GM18868 (cell line): ENCODE measurements at regions not wholly inside any gene's neighbourhood (a gene's known extent, or its start where the extent isn't known, plus 50 kb on each side); places are given as distances from the start of the nearest gene placed in this dataset.

Source experiments
- ATAC-seq: cut with Tn5 transposase; IDR thresholded peaks from one replicate; pipeline ENCODE4 v1.9.1; 2021; ENCODE audit warnings: mild to moderate bottlenecking, moderate library complexity; ENCODE audit not compliant: unreplicated experiment

DNA sequence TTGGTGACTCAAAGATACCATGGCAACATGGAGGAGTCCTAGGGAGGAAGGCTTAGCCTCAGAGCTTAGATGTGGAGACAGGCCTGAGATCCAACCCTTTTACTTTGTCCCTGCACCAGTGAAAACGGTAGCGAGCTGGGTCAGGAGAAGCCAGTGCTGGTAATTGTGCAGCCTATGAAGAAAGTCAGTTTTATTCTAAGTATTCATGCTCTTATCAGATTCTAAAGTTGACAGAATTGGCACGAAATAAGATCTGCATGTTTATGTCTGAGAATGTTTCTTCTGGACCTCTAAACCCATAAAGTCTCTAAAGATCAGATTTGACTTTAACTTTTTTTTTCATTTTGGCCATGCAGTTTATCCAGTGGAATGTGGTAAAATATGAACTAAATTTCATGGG, 93.8 kb downstream of the SCG2 start:
- ATAC-seq, result no peak

DNA sequence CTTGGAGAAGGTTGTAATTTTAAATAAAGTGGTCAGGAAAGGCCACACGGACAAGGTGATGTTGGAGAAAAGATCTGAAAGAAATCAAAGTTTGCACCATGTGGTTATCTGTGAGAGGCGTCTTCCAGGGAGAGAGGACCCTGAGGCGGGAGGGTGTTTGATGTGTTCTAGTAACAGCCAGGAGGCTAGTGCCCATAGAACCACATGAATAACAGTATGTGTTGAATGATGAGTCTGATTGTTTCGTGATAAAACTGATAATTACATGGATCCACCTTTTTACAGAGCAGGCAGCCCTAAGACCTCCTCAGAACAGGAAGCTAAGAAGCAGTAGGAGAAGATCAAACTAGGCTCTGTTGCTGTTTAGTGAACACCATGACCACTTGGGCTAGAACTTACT, 91.4 kb downstream of the SCG2 start:
- no peak for ATAC-seq

DNA sequence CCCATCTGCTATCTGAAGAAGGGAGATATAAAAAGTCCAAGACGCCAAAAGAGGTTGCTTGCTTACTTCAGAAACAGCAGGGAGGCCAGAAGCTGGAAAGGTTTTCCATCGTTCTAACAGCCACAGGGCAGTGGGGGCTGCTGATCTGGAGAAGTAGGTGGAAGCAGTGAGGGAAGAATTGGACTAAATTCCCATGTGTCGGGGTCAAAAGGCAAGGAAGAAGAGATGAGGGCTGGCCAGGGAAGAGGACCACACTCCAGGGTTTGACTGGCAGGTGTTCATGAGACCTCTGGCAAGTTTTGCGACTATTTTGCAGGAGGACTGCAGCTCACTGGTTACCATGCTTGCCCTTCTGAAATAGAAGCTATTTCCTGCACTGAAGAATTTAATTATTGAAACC, 91.0 kb downstream of the SCG2 start:
- ATAC-seq, result no peak

DNA sequence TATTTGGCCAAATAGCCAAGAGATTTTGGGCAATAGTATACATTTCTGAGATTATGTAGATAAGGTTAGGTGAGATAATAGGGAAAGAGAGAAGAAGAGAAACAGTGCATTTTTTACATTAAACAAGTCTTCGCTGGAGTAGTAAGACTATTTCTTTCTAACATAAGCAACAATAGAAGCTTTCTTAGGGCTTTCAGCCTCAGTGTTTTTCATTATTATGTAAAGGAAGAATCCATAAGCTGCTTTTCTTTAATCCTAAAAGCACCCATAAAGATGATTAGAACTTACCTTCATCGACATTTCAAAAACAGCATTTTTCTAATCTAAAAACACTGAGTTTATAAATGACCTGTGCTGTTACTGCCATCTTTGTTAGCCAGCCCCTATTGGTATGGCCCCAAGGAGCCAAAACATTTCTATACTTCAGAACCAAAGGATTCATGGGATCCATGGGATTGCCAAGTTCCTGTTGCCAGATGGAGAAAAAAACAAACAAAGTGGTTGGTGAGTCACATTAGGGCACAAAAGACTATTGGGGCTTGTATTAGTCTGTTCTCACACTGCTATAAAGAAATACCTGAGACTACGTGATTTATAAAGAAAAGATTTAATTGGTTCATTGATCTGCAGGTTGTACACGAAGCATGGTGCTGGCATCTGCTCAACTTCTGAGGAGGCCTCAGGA, 88.2 kb downstream of the SCG2 start:
- no peak for ATAC-seq

DNA sequence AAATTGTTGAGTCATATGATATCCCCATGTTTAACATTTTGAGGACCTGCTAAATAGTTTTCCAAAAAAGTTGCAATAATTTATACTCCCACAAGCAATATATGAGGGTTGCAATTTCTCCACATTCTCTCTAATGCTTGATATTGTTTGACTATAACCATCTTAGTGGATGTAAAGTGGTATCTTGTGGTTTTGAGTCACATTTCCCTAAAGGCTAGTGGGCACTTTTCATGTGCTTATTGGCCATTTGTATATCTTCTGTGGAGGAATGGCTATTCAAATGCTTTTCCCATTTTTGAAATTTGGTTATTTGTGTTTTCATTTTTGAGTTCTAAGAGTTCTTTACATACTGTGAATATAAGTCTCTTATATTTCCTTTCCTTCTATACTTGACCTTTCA, 82.7 kb downstream of the SCG2 start:
- ATAC-seq, result no peak

DNA sequence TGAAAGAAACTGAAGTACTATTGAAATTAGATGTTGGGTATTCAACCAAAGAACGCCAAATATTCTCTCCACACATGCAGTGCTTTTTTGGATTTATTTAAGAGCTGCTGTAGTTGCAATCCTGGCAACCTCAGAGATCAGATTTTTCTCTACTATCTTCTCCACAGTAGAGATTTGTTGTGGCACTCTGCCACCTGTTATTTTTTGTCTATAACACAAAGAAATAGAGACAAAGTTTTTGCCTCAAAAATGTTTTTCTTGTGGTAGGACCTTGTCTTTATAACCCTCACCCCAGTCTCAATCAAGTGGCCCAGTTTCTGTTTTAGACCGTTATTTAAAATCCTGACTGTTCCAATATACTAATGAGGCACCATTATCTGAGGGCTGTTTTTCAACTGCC, 79.4 kb downstream of the SCG2 start:
- ATAC-seq, result no peak

DNA sequence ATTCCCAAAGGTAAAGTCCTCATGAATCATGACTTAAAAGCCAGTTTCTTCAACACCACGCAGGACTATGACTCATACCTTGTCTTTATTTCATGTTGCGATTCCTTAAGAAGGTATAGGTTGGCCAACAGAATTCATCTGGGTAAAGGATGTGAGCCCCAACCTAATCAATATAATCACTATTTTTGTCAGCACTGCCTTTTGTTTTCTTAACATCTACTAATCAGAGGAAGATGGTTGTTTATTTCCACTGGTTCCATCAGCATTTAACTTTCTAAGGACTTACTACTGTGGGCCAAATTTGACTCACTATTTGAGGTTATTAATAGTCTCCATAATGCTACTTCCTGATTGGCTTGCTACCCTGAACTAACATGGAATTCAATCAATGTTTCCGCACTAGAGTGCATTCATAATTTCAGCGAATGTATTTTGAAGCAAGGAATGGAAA, 78.6 kb downstream of the SCG2 start:
- ATAC-seq, result no peak

DNA sequence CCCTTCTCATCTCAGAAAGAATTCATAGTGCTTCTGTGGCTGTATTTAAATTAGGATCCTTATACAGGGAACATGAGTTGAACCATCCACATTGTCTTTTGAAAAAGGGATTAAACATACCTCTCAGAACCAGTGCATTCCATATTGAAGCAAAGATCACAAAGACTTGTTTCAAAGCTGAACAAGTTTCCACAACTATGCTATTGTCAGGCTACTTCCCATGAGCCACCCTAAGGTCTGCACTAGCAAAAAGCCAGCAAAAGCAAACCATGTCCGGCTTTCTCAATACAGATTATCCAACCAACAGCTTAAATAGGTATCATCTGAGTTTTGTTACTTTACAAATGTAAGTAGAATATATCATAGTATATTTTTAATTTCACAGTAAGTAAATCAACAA, 78.1 kb downstream of the SCG2 start:
- ATAC-seq, result no peak

DNA sequence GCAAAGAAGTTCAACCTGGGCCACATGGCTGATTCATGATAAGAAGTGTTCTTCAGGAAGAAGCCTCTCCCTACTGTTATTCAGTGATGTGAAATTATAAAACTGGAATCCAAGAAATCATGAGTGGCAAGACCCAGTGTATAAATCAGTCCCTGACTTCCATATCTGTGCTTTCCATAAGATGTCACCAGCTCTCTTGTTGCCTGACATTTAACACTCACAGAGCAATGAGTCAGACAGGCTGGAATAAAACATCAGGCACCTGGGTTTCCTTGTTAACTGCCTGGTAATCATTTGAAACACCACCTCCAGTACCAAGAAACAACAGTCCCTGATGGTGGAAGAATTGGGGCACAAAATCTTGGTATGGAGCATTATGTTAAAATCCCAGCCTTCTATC, 76.1 kb downstream of the SCG2 start:
- no peak for ATAC-seq

DNA sequence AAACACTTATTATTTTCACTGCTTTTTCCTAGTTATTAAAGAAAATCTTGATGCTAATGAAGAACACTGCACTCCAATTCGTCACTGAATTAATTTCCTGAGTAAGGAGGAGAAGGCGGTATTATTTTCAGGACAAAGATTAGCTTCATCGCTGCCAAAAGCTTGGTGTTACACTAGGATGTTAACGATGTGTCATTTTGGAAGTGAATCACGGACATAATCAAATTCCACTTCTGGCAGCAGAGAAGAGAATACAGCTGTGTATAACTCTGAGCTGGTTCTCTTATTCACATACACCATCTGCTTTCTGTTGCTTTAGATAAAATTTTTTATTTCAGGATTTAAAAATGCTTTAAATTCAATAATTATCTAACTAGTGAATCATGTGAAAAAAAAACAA, 74.1 kb downstream of the SCG2 start:
- ATAC-seq, result no peak

DNA sequence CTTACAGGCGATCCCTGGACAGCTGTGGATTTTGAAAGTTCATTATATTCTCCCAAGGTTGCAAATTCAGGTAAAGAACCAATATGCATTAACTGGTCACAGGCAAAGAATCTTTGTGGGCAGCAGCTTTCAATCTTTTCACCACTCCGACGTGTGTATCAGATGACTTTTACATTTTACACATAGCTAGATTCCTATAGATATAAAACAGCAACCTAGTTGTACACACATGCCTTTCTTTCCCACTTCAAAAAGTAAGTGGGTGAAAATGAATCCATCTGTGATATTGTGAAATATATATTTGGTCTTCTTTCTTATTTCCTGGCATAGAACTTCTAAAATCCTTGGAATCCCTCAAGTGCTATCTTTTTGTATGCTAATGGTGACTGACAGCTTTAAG, 72.5 kb downstream of the SCG2 start:
- ATAC-seq, result no peak

DNA sequence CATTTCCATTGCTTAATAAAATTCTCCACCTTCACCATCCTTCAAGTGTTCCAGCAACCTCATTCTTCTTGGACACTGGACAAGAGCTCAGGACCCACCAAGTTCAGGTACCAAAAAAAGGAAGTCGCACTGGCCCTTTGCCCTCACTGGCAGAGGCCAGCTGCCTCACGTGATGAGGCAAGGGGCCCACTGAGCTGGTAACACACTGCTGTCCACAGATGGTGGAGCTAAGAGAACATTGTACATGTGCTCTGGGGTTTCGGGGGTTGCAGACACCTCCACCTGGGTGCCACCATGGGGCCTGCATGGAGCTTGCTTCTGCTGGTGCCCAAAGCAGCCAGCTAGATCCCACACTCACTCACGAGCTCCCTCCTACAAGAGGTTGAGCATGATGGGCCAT, 71.3 kb downstream of the SCG2 start:
- no peak for ATAC-seq

DNA sequence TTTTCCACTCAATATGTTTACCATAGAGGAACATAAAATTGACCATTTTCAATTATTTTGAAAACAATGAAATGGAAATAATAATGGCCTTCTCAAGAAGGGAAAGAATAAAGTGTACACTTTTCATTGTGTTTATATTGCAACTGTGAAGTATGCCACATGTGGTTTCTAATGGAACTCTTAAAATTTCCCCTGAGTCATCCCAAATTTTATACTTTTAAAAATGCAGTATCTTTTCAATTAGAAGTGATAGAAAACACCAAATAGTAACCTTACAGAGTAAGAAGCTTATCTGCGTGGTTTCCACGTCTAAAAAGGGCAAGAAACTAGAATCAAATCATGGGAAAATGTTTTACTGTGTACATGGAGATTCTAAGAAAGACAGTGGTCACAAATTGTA, 70.0 kb downstream of the SCG2 start:
- no peak for ATAC-seq

DNA sequence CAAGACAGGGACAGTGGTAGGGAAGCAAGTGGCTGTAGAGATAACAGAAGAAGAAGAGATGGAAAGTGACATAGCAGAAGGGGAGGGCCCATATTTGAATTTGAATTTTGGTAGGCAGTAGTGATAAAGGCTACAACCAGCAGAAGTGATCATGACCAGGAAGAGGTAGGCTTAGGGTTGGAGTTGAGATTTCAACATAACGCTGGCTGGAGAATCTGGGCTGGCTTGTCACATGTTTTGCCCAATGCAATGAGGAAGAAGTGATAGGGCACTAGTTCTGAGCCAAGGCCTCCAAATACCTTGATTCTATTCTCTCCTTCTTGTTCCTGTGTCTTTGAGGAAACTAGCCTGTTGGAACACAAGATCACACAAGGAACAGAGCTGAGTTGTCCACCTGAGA, 69.4 kb downstream of the SCG2 start:
- no peak for ATAC-seq

DNA sequence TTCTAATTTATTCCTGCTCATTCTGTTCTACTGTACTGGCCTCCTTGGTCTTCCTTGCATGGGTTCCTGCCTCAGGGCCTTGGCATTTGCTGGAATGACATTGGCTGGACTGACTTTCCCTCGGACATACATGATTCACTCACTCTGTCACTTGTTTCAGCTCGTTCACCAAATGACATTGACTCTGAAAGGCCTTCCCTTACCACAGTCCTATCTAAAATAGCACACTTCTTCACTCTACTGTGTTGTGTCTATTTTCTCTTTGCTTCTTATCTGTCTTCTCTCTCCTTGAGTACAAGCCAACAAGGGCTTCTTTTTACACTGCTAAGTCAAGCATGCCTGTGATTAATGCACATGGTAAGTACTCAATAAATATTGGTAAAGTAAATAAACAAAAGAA, 65.6 kb downstream of the SCG2 start:
- no peak for ATAC-seq

DNA sequence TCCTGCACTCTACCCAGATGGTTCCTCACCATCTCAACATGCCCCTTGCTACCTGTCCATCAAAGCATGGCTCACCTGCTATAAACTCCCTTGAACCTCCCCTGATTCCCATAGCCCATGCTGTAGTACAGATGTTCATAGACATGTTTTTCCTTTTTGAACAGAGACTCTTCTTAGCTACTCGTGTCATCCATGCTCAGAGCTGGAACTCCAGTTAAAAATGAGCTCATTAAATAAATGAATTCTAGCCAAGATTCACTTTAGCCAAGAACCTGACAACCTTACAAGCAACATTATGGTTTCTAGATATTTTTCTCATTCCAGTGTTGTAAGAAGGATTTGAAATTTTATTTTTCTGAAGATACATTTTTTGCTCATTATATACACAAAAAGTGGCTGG, 65.0 kb downstream of the SCG2 start:
- ATAC-seq, result no peak

DNA sequence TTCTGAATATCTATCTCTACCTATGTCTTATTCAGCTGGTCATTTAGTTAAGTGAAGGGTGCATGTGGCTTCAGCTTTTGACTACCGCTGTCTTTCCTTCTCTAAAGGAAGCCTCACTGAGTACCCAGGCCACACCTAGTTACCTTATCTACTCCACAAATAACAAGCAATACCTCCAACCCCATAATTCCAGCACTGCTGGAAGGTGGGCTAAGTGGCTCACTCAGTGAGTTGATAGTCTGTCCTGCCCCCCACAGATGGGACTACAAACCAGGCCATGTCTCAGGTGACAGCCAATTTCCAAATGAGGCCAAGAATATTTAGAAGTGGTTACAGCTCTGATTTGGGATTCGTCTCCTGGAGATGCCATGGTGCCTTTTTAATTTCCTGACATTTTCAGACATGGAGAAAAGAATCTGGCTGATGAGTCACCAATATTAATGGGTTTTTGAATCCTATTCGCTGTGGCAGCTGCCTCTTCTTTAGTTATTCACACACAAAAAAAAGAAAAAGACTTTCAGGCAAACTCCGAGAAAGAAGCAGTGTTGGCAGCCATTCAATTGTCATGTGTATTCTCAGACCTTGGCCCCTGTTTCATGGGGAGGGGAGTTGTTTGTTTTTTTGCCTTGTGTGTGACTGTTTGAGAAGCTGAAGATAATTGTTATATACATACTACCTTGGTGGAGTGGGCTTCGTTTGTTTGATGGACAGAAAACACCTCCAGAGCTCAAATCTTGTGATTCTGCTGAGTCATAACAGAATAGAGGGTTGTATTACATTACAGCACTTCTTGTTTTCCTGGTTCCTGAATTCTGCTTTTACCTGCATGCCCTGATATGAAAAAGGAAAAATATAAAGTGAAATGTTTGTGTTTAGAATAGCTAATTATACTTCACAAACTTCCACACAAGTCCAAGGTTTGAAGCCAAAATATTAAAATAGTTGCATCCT, 64.2 kb downstream of the SCG2 start:
- ATAC-seq, result no peak

DNA sequence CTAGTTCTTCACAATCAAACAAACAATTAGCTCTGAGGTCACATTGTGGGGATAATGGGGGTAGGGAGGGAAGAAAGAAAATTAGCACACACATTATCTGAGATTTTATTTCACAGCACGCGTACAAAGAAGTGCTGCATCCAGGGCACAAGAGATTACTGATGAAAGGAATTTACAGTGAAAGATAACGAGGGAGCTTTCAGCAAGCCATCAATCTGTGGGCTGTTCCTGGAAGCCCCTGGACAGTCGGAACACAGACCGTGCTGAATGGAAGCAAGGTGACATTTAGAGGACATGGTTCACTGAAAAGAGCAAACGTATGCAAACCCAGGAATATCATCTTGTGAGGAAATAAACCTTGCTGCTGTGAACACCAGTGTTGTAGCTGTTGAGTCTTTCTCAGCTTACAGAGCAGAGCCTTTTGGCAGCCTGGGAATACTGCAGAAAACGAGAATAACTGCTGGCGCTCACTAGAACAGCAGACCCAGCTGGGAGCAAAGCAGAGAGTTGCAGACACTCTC, 63.2 kb downstream of the SCG2 start:
- no peak for ATAC-seq

DNA sequence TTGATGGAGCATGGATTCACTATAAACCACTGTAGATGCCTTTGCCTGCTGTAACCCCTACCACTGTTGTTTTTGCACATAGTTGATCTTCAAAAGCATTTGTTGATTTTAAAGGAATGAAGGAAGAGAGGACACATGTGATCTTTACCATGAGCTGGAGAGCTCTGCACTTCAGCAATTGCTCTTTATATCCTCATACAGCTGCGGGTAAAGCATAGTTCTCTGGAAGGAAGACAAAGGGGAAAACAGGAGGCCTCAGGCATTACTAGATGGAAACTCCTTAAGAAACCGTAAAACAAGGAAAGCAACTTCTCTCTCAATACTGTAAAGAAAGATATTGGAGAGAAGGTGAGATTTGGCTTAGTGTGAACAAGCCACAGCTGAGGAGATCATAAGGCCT, 60.6 kb downstream of the SCG2 start:
- ATAC-seq, result no peak

DNA sequence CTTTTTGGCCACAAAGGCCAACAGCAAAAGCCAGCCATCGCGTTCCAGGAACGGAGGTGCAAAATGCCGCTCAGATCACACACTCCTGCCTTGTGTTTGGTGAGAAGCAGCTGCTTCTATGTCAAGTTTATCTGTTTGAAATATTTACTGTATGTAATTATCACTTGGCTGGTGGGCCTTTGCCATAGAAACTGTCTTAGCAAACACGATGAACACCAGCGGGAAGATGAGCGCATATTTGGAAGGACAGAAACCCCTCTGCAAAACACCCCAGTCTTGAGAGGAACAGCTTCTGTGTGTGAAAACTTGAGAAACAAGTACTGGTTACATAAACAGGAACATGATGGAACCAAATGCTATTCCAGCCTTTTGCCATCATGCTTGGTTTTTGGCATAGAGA, 59.7 kb downstream of the SCG2 start:
- no peak for ATAC-seq

DNA sequence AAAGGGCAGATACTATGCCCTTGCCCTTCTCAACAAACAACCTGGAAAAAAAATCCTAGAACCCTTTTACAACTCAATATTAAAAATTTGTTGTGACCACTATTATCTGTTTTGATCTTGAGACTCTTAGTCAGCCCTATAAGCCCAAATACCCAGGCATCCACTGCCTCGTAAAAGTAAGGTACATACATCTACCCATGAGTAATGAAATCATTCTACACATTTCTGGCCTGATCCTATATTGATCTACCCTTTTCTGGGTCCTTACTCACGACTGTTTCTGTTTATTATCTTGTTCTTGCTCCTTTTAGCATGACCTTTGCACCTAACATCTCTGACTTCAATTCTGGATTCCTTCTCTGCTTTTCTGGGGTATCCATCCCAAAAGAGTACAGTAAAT, 56.8 kb downstream of the SCG2 start:
- no peak for ATAC-seq

DNA sequence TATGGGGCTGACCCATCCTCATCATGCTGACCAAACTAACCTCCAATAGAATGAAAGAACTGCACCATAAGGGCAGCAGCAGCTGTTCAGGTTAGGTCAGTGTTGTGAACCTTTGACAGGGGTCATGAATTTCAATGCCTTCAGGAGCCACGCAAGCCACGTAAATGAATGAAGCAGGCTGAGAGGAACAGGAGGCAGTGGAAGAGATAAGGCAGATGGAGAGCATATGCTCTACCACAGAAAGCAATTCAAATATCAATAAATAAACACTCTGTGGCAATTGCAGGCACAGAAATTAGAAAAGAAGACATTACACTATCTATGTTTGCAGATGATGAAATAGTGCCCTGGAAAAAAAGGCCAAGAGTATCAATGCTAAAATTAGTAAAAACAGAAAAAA, 56.3 kb downstream of the SCG2 start:
- no peak for ATAC-seq
